Esophagus muscularis mucosa (tissue), 4 donors: ENCODE measurements at regions not wholly inside any gene's neighbourhood (a gene's known extent, or its start where the extent isn't known, plus 50 kb on each side); places are given as distances from the start of the nearest gene placed in this dataset.

ENCODE experiments used
- DNase-seq: peaks from one replicate; pipeline ENCODE4 v3.0.0-alpha.2; 2017; ENCODE audit errors: extremely low spot score
- H3K27ac ChIP-seq, 4 donors: fragments of 200-600 bp; sonication (generic); replicated peaks in 1 of 4; 1 replicate in 3 of 4; 2 replicates in 1 of 4; pipeline ENCODE4 v1.5.1; 2016 to 2019; ENCODE audit warnings: mild to moderate bottlenecking in 1 of 4
- H3K27me3 ChIP-seq, 4 donors: fragments of 200-600 bp; sonication (generic); one replicate each; pipeline versions ENCODE4 v1.5.1 to v1.6.0; 2016 to 2019
- H3K36me3 ChIP-seq, 4 donors: fragments of 200-600 bp; sonication (generic); one replicate each; pipeline ENCODE4 v1.5.1; 2016 to 2019
- H3K4me1 ChIP-seq, 4 donors: fragments of 200-600 bp; sonication (generic); one replicate each; pipeline ENCODE4 v1.5.1; 2016 to 2019
- H3K4me3 ChIP-seq, 4 donors: fragments of 200-600 bp; sonication (generic); 1 replicate in 2 of 4; 2 replicates in 2 of 4; pipeline ENCODE4 v1.5.1; 2016 to 2019; ENCODE audit warnings: mild to moderate bottlenecking in 4 of 4, moderate library complexity in 1 of 4
- H3K9me3 ChIP-seq, 4 donors: fragments of 200-600 bp; sonication (generic); 1 replicate in 3 of 4; 2 replicates in 1 of 4; pipeline ENCODE4 v1.5.1; 2016 to 2019
- CTCF ChIP-seq, 3 experiments: fragments of 200-600 bp in 2 of 3; fragments of 450-650 bp in 1 of 3; sonication (generic) in 2 of 3; IDR thresholded peaks; one replicate each; pipeline ENCODE4 v1.5.1; 2017 to 2019; ENCODE audit warnings: antibody characterized with exemption in 3 of 3, mild to moderate bottlenecking in 2 of 3, moderate library complexity in 1 of 3
- EP300 ChIP-seq: sonication (generic); formaldehyde crosslinking; IDR thresholded peaks from one replicate; pipeline ENCODE4 v1.6.1; 2017; ENCODE audit warnings: antibody characterized with exemption
- POLR2A ChIP-seq: fragments of 450-650 bp; IDR thresholded peaks from one replicate; pipeline ENCODE4 v1.6.1; 2017; ENCODE audit warnings: antibody characterized with exemption, moderate library complexity, mild to moderate bottlenecking, low read depth
- POLR2AphosphoS5 ChIP-seq, 2 donors: sonication (generic); formaldehyde crosslinking; IDR thresholded peaks; one replicate each; pipeline ENCODE4 v1.6.1; 2017; ENCODE audit warnings: antibody characterized with exemption in 2 of 2
- WGBS: methylation state at CpG from one replicate; pipeline ENCODE4 v1.1.5; 2018; 5-methylcytosine and 5-hydroxymethylcytosine counted together
- intact Hi-C: fragments of 100-400 bp; cut with DNase I; formaldehyde crosslinking; loops from one replicate; pipeline ENCODE4 v1.15.1; 2023

- Histone ChIP-seq H3K4me3 (no peak overlapping the region), H3K36me3 (no peaks in the 10 kb centered on the region), H3K9me3 (no peaks in the 10 kb centered on the region), H3K27ac (no peak overlapping the region), H3K4me1 (peaks cover 0 to 14% (median 0%) of the 10 kb centered on the region in 4 donors), H3K27me3 (no peaks in the 10 kb centered on the region)
- WGBS, result 83% methylated on average over 7 of the region's 7 CpGs
- intact Hi-C loops, result no loop called here
- DNase-seq, result no peak
- TF ChIP-seq EP300, result no peak
- no peak for TF ChIP-seq POLR2A
- TF ChIP-seq POLR2AphosphoS5 (IDR thresholded peaks at IDR 0.05), result no peak
- TF ChIP-seq CTCF (IDR thresholded peaks at IDR 0.05), result no peak
Measured at GRCh38 chr10:121302541-121303180, 295.6 kb downstream of the FGFR2 start.

GRCh38 chr10:121303287-121303890 is 294.9 kb downstream of the FGFR2 start:
- intact Hi-C loops, result no loop called here
- no peak for DNase-seq
- Histone ChIP-seq H3K27me3 (no peaks in the 10 kb centered on the region), H3K9me3 (no peaks in the 10 kb centered on the region), H3K4me3 (no peak overlapping the region), H3K36me3 (no peaks in the 10 kb centered on the region), H3K4me1 (peaks cover 0 to 14% (median 0%) of the 10 kb centered on the region in 4 donors), H3K27ac (no peak overlapping the region)
- WGBS, result 82% methylated on average over 10 of the region's 10 CpGs
- TF ChIP-seq POLR2A (no peak), EP300 (no peak)

GRCh38 chr10:121305066-121305465 is 293.2 kb downstream of the FGFR2 start:
- intact Hi-C loops, result no loop called here
- TF ChIP-seq POLR2AphosphoS5 (IDR thresholded peaks at IDR 0.05) (no peak), CTCF (IDR thresholded peaks at IDR 0.05) (no peak), EP300 (no peak), POLR2A (no peak)
- DNase-seq, result no peak
- WGBS, result 70% methylated on average over 2 of the region's 2 CpGs
- H3K27ac ChIP-seq, result no peak overlapping the region
- H3K9me3 ChIP-seq, result no peaks in the 10 kb centered on the region
- no peak overlapping the region for H3K4me3 ChIP-seq
- peaks cover 0 to 14% (median 0%) of the 10 kb centered on the region in 4 donors for H3K4me1 ChIP-seq
- no peaks in the 10 kb centered on the region for H3K36me3 ChIP-seq
- no peaks in the 10 kb centered on the region for H3K27me3 ChIP-seq

- 54% methylated on average over 3 of the region's 3 CpGs for WGBS
- intact Hi-C loops, result no loop called here
- no peak overlapping the region for H3K27ac ChIP-seq
Measured at GRCh38 chr10:121306159-121306673, 292.0 kb downstream of the FGFR2 start.

More at GRCh38 chr10:121306159-121306673, 292.0 kb downstream of the FGFR2 start:
- no peaks in the 10 kb centered on the region for H3K27me3 ChIP-seq
- peaks cover 0 to 11% (median 0%) of the 10 kb centered on the region in 4 donors for H3K4me1 ChIP-seq
- TF ChIP-seq EP300, result no peak
- no peak for TF ChIP-seq CTCF (IDR thresholded peaks at IDR 0.05)
- TF ChIP-seq POLR2AphosphoS5 (IDR thresholded peaks at IDR 0.05), result no peak
- no peak for TF ChIP-seq POLR2A
- no peaks in the 10 kb centered on the region for H3K9me3 ChIP-seq
- DNase-seq, result no peak
- H3K4me3 ChIP-seq, result no peak overlapping the region
- H3K36me3 ChIP-seq, result no peaks in the 10 kb centered on the region
